ENCODE measurements at regions not wholly inside any gene's neighbourhood (a gene's known extent, or its start where the extent isn't known, plus 50 kb on each side); places are given as distances from the start of the nearest gene placed in this dataset.

DNA sequence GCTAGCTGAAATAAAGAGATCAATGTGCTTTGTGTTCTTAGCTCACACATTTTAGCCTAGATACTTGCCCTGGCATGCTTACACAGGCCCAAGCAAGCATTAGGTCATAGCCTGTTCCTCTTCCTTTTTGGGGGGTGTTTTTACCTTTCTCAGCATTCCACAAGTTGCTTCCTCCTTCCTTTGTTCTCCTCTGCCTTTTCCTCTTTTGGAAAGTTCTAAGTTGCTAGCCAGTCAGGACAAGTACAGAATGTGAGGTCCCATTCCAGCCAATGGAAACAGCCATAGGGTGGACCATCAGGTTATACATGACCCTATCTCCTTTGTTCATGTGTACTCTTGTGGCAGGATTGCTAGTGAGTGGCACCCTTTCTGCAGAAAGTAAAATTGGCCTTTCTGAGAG is 154.9 kb downstream of the RASSF9 start:
- DNase-seq (ENCODE audit: low read depth), result no peak

DNA sequence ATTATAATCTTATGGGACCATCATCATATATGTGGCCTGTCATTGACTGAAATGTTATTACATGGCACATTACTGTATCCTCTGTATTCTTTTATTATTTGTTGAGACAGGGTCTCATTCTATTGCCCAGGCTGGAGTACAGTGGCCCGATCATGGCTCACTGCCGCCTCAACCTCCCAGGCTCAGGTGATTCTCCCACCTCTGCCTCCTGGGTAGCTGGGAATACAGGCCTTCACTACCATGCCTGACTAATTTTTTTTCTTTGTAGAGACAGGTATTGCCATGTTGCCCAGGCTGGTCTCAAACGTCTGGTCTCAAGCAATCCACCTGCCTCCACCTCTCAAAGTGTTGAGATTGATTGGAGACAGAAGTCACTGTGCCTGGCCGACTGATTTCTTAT is 153.2 kb downstream of the RASSF9 start:
- DNase-seq (ENCODE audit: low read depth), result no peak

DNA sequence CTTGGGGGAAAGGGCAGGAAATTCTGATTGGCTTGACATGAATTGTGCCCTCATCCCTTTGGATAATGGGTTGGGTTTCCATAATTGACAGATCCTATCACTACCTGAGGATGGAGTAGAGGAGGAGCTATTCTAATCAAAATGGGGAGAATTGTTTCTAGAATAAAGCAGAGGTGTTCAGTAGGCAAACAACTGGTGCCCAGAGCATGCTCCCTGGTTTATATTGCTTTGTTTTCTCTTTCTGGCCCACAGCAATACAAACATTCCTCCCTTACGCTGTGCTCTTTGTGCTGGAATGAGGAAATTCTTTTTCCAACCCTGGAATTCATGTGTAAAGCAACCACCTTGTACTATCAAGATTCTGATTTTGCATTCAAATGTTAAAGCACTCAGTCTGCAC is 147.4 kb downstream of the RASSF9 start:
- no peak for DNase-seq (ENCODE audit: low read depth)

DNA sequence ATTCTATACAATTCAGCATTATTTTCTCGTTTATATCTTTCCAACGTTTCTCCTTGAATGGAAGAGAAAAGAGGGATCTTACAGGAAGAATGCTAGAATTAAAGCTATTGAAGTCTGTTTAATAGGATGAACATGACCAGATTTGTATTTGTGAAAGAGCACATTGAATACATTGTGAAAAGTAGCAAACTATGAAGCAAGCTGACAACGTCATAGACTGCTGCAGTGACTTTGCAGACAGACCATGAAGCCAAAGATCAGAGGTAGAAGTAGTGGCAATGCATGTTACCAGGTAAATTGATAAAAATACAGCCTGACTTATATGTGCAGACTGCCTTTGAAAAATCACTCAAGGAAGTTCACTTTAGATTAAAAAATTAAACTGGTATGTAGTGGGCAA is 146.1 kb downstream of the RASSF9 start:
- DNase-seq (ENCODE audit: low read depth), result no peak

DNA sequence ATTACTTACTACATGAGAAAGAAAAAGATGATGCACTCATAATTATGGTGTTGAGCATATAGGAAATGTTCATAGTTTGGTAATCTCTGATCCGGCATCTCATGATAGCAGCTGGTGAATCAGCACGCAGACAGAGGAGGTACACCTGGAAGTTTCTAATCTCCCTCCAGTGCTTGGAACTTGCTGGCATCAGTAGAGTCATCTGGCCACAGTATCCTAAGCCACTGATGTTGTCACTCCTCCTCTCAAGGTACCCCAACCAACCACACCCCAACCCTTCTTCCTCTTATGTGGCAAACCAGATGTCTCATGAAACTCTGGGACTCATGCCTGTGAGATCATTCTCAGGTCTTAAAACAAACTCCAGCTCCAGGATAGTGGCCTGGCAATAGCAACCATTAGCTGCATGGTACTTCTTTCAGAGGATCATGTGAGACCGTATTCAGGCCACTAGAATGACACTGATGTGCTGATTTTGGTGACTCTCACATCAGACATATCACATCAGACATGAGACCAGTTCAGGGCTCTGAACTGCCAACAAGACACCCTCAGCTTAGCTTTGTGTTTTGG is 143.0 kb downstream of the RASSF9 start:
- DNase-seq (ENCODE audit: low read depth), result no peak

DNA sequence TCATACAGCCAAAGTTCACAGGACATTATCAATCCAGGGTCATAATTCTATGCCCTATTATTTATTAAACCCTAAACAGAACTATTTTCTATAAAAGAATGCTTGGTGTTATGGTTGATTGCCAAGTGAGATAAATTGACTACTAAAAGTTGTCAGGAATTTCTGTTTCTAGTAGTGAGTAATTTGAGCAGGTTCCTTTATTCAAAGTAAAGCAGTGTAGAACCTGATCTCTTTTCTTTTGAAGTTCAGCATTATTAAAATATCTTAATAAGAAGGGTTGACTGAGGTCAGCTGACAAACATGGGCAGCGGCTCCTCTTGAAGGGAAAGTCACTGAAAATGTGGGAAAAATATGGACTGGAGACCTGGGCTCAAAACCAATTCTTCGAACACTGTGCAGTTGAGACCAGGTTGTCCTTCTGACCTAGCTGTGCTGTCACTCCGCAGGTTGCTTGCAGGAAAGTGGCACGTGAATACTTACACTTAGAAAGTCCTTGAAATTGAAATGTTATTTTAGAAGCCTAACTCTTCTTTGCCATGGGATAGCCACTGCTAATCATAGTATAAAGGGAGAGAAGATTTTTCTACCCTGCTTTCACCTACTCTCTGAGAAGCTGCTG is 141.0 kb downstream of the RASSF9 start:
- no peak for DNase-seq (ENCODE audit: low read depth)

DNA sequence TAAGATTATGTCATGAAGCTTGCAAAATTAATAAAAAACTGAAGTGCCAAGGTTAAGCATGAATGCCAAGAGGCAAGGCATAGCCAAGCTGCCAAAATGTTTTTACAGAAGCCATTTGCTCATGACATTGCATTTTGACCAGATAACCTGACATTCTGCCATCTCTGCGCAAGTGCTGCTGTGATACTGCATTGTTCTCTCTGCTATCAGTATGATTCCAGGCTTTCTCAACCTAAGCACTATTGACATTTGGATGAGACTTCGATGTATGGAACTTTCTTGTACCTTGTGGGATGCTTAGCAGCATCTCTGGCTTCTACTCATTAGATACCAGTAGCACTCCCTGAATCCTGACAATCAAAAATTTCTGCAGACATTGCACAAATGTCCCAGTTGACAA is 139.2 kb downstream of the RASSF9 start:
- DNase-seq (ENCODE audit: low read depth), result no peak

DNA sequence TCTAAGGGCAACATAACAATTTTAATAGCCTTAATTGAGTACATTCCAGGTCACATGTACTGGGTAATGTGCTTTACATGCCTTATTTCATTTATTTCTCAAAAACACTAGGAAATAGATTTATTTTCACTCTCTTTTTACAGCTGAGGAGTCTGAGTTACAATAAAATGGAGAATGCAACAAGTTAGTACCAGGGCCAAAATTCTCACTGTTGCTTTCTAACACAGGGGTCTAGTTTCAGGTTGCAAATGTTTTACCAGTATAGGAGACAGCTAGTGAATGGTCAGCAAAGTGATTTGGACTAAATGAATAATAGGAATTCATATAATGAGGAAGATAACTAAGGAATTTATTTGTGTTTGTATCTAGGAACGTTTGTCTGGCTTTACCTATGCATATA is 137.3 kb downstream of the RASSF9 start:
- no peak for DNase-seq (ENCODE audit: low read depth)

DNA sequence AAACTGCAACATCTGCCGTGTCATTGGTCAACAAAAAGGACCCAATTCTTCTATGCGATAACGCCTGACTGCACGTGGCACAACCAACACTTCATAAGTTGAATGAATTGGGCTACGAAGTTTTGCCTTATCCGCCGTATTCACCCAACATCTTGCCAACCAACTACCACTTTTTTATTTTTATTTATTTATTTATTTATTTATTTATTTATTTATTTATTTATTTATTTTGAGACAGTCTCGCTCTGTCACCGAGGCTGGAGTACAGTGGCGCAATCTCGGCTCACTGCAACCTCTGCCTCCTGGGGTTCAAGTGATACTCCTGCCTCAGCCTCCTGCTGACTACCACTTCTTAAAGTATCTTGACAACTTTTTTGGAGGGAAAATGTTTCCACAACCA is 127.4 kb downstream of the RASSF9 start:
- DNase-seq (ENCODE audit: low read depth), result no peak

DNA sequence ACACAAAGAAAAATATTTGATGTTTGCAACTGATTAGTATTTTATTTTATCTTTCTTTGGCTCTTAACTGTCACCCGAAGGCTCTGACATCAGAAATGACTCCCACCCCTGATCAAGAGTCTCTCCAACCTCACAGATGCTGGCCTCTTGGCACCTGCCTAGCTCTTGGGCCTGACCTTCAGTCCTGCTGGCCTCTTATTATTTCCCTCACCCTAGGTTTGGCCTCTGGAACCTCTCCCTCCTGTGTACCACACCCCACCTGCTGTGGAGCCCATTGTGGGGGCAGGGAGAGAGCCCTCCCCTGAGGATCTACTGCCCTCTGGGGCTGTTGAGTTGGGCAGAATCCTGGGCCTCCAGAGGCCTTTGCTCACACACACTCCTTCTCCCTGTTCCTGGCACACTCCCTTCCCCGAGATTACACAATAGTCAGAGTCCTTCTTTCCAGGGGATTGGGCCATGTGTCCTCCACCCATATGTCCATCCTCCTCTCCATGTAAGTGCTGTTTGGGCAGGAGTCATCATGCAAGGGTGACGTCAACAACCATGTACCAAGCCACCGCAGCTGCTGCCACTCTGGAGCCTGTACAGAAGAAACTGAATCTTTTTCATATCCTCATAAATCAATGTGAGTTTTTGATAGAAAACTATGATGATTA is 124.3 kb downstream of the RASSF9 start:
- DNase-seq (ENCODE audit: low read depth), result no peak

DNA sequence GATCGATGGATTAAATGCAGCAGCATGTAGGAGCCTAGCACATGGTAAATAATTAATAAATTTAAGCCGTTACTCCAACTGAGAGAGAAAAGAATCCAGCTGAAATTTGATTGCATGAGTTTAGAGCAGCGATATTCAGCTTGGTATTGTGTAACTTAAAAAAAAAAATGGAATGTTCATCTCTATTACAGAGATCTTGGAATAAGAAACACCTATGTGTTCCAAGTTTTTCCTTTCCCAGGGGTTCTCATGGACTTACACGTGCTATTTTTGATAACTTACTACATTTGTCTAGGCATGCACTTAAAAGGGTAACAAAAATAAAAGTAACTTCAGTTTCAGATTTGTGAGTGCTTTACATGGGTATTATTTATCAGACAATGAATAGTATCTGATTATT is 122.8 kb downstream of the RASSF9 start:
- no peak for DNase-seq (ENCODE audit: low read depth)

DNA sequence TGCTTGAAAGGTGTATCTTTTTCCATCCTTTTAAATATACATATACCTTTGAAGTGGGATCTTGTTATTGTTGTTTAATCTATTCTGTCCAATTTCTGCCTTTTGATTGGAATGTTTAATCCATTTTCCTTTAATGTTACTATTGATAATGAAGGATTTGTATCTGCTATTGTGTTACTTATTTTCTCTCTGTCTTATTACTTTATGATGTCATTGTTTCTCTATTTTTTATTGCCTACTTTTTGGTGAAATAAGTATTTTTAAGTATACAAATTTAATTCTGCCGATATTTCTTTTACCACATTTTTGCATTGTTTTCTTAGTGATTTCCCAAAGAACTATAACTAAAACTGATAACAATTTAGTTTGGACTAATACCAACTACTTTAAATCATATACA is 121.8 kb downstream of the RASSF9 start:
- DNase-seq (ENCODE audit: low read depth), result no peak

DNA sequence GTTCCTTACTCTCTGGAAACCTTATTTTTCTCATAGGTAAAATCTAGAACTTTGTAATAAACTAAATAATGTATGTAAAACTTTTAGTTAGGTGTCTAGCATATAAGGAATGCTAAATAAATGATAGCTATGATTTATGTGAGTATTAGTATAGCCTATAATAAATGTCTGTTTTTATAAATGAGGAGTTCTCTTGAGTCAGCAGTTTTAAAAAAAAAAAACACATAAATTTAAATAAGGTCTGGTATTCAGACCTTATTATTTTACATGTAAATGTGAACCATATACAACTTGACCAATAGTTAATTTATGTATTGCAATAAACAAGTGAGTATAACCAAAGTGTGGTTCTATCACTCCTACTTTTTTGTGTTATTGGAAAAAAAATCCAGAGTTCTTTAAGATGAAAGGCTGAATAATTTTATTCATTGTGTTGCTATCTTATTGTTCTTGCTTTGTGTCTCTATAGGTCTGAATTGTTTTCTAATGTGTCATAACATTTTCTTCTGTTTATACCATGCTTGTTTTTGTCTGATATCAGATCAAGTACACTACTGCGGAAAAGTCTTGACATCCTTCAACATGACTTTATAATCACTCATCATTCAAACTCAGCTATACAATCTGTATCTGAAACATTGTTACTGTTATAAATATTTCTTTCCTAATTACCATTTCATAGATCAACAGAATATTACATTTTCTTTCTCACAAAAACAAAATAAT is 115.7 kb downstream of the RASSF9 start:
- DNase-seq (ENCODE audit: low read depth), result no peak

DNA sequence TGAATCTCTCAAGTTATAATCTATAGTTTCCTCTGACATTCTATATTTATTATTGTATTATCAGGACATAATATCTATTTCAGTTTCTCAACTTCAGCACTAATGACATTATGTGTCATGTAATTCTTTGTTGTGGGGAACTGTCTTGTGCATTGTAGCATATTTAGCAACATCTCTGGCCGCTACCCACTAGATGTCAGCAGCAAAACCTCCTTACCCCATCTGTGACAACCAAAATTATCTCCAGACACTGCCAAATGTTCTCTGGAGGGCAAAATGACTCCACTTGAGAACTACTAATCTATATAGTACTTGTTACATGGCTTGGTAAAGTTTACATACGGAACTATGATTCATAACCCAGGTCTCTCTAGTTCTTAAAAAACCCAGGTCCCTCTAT is 110.2 kb downstream of the RASSF9 start:
- no peak for DNase-seq (ENCODE audit: low read depth)

DNA sequence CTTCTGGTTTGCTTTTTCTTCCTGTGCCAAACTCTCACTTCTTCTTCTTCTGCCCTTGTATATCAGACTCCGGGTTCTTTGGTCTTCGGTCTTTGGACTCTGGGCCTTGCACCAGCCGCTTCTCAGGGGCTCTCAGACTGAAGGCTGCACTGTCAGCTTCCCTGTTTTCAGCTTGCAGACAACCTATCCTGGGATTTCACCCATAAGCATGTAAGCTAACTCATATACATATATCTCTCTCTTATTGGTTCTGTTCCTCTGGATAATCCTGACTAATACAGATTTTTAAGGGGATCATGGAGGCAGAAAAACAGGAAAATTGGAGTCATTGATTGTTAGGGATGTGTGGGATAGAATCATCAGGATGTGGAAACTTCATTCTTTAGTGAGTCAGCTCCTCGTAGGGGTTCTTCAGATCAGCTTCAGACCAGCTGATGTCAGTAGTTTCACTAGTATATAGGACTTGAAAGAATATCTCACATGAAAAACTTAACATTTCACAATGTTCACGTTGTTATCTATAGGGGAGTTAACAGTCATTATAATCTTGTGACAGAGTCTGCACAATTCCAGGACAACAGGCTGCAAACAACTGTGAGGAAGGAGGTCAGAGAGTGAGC is 102.9 kb downstream of the RASSF9 start:
- no peak for DNase-seq (ENCODE audit: low read depth)

DNA sequence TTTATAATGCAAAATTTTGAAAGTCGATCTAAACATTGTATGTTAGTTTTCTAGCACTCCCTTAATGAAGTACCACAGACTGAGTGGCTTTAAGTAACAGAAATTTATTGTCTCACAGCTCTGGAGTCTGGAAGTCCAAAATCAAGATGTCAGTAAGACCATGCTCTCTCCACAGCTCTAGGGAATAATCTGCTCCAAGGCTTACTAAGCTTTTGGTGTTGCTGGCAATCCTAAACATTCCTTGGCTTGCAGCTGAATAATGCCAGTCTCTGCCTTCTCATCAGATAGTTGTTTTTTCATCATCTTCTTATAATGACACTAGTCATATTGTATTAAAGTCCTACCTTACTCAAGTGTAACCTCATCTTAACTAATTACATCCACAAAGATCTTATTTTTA is 102.2 kb downstream of the RASSF9 start:
- no peak for DNase-seq (ENCODE audit: low read depth)

DNA sequence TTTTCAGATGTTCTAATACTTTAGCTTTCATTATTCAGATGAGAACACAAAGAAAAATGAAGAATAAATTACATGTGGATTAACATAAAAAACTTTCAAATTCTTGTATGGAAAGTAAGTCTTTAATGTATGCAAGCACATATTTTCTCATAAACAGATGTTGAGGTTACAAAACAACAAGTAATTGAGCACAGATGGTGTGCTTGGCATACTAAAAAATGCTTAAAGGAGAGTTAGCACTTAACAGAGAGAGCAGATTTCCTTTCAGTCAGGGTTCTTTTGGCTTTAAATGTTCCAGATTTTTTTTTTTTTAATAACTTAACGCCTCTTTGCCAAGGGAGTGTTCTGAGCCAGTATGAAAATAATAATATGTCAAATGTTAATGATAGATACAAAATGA is 96.0 kb downstream of the RASSF9 start:
- no peak for DNase-seq (ENCODE audit: low read depth)

DNA sequence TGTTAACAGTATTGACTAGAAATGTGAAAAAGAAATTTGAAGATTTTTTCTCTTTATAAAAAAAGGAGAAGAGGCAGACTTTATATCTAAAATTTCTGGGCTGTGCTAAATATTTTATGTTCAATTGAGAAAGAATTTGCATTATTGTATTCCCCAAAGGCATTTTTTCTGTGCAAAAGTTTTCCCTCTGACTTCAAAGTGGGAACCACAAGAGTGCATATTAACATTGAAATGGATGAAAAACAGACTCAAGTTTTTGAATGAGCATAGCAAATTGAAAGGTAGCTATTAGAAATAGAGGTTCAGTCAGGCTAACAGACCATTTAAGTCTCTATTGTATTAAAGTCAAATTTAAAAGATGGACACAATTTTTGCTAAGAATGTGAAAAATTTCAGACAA is 95.2 kb downstream of the RASSF9 start:
- no peak for DNase-seq (ENCODE audit: low read depth)

DNA sequence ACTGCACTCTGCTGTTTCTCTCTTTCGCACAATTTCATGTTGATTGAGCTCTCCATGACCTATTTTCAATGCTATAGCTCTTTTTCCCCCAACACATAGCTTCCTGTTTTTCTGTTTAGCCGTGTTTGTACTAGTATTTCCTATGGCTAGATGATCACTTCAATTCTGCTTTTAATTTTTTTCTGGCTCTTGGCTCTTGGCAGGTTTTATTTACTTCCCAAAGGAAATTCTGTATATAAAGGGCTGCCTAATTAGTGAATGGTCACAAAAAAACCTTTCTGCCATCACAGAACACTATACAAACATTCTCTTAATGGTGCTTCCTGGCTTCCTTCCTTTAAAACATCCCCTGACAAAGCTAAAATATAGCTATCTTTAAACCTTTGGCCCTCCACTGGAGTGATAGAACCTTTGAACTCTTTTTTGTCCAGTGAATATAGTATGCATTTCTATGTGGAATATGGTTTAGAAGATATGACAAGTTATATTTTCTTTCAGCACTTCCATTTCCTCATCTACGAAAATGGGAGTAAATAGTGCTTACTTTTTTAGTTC is 88.2 kb downstream of the RASSF9 start:
- DNase-seq (ENCODE audit: low read depth), result no peak

Measured in M059J (cell line).